NCI-H69 (cell line): ENCODE measurements at regions not wholly inside any gene's neighbourhood (a gene's known extent, or its start where the extent isn't known, plus 50 kb on each side); places are given as distances from the start of the nearest gene placed in this dataset.
"Not testable (repeated sequence)": the region's sequence is repeated elsewhere in the genome, so short reads cannot be mapped to it uniquely, and the experiment has no call there.

Experiments
- DNase-seq: peaks from one replicate; lab custom pipeline; 2025; lab: John Stamatoyannopoulos, UW

DNA sequence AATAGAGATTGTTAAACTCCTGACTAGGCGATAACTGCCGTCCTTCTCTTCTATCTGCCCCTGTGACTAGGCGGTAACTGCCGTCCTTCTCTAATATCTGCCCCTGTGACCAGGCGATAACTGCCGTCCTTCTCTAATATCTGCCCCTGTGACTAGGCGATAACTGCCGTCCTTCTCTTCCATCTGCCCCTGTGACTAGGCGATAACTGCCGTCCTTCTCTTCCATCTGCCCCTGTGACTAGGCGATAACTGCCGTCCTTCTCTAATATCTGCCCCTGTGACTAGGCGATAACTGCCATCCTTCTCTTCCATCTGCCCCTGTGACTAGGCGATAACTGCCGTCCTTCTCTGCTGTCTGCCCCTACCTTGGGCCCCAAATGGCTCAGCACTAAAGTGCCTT, 59.5 kb upstream of the FRG1 start:
- not testable (repeated sequence) for DNase-seq

DNA sequence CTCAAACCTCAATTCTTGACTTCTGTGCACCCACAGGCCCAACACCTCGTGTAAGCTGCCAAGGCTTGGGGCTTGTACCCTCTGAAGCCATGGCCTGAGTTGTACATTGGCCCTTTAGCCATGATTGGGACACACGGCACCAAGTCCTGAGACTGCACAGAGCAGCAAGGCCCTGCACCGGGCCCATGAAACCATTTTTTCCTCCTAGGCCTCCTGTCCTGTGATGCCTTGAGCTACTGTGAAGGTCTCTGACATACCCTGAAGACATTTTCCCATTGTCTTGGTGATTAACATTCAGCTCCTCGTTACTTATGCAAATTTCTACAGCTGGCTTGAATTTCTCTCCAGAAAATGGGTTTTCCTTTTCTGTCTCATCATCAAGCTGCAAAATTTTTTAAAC, 52.3 kb upstream of the FRG1 start:
- not testable (repeated sequence) for DNase-seq
